ENCODE measurements at regions not wholly inside any gene's neighbourhood (a gene's known extent, or its start where the extent isn't known, plus 50 kb on each side); places are given as distances from the start of the nearest gene placed in this dataset.
"Not testable (repeated sequence)": the region's sequence is repeated elsewhere in the genome, so short reads cannot be mapped to it uniquely, and the experiment has no call there.

- intact Hi-C loops (cut with micrococcal nuclease): no loop called here
These were observed 139.6 kb downstream of the MYLK4 start for GRCh38 chr6:2611092-2611491.

GRCh38 chr6:2608503-2608902 is 142.2 kb downstream of the MYLK4 start:
- intact Hi-C loops (cut with micrococcal nuclease): no loop called here

- intact Hi-C loops (cut with micrococcal nuclease): no loop called here
These were observed 150.4 kb downstream of the MYLK4 start for GRCh38 chr6:2600363-2600762.

GRCh38 chr6:2599817-2600216 is 150.9 kb downstream of the MYLK4 start:
- intact Hi-C loops (cut with micrococcal nuclease): no loop called here

GRCh38 chr6:2598867-2599266 is 151.9 kb downstream of the MYLK4 start:
- intact Hi-C loops (cut with micrococcal nuclease): no loop called here

GRCh38 chr6:2597991-2598390 is 152.7 kb downstream of the MYLK4 start:
- intact Hi-C loops (cut with micrococcal nuclease): no loop called here

GRCh38 chr6:2597457-2597856 is 153.3 kb downstream of the MYLK4 start:
- intact Hi-C loops (cut with micrococcal nuclease): not testable (repeated sequence)

GRCh38 chr6:2596222-2596621 is 154.5 kb downstream of the MYLK4 start:
- intact Hi-C loops (cut with micrococcal nuclease): no loop called here

- intact Hi-C loops (cut with micrococcal nuclease): no loop called here
These were observed 155.9 kb downstream of the MYLK4 start for GRCh38 chr6:2594868-2595267.

- intact Hi-C loops (cut with micrococcal nuclease): no loop called here
These were observed 157.6 kb downstream of the MYLK4 start for GRCh38 chr6:2593167-2593566.

GRCh38 chr6:2589171-2589661 is 161.5 kb downstream of the MYLK4 start:
- intact Hi-C loops (cut with micrococcal nuclease): no loop called here

GRCh38 chr6:2583459-2583858 is 167.3 kb downstream of the MYLK4 start:
- intact Hi-C loops (cut with micrococcal nuclease): no loop called here

GRCh38 chr6:2582268-2582667 is 168.5 kb downstream of the MYLK4 start:
- intact Hi-C loops (cut with micrococcal nuclease): no loop called here

- intact Hi-C loops (cut with micrococcal nuclease): no loop called here
These were observed 169.1 kb downstream of the MYLK4 start for GRCh38 chr6:2581611-2582010.

- intact Hi-C loops (cut with micrococcal nuclease): no loop called here
These were observed 169.7 kb downstream of the MYLK4 start for GRCh38 chr6:2581011-2581410.

GRCh38 chr6:2579804-2580570 is 170.7 kb downstream of the MYLK4 start:
- intact Hi-C loops (cut with micrococcal nuclease): no loop called here

GRCh38 chr6:2579241-2579761 is 171.4 kb downstream of the MYLK4 start:
- intact Hi-C loops (cut with micrococcal nuclease): no loop called here

GRCh38 chr6:2578767-2579166 is 172.0 kb downstream of the MYLK4 start:
- intact Hi-C loops (cut with micrococcal nuclease): no loop called here

- intact Hi-C loops (cut with micrococcal nuclease): no loop called here
These were observed 174.2 kb downstream of the MYLK4 start for GRCh38 chr6:2576499-2576898.

- intact Hi-C loops (cut with micrococcal nuclease): no loop called here
These were observed 175.5 kb downstream of the MYLK4 start for GRCh38 chr6:2575236-2575635.

GRCh38 chr6:2569420-2569819 is 181.3 kb downstream of the MYLK4 start:
- intact Hi-C loops (cut with micrococcal nuclease): not testable (repeated sequence)

GRCh38 chr6:2566048-2566447 is 184.7 kb downstream of the MYLK4 start:
- intact Hi-C loops (cut with micrococcal nuclease): no loop called here

GRCh38 chr6:2565499-2565898 is 185.2 kb downstream of the MYLK4 start:
- intact Hi-C loops (cut with micrococcal nuclease): no loop called here

All from T-helper 1 cell treated with Interleukin-12 subunit alpha and Interleukin-12 subunit beta and Interleukin-4 antibody, amounts not matched to agents 30 ng/mL and 1 ng/mL, for 36 hours (primary cell).